ENCODE measurements at regions not wholly inside any gene's neighbourhood (a gene's known extent, or its start where the extent isn't known, plus 50 kb on each side); places are given as distances from the start of the nearest gene placed in this dataset.

GRCh38 chr18:32879497-32879896 lies 106.7 kb upstream of the KLHL14 start:
- ChIA-PET POLR2A (no interaction called here), CTCF (interaction anchor here (0.8 to 4.0 kb wide), 6 partner anchors 10 to 165 kb away, joined by 3 to 14 read pairs (median 4); no protein-coding TSS in a partner anchor)
- H4K20me1 ChIP-seq (ENCODE audit: control insufficient read depth, insufficient read depth, low read length, poor library complexity, severe bottlenecking), result no peaks in the 10 kb centered on the region
- H3K9me3 Mint-ChIP-seq (ENCODE audit: insufficient read depth), result peaks cover 3% of the 10 kb centered on the region
- peak overlapping the region; percentile 65 to 67 for H3K27ac ChIP-seq (ENCODE audit: low read length in 2 of 2)
- peaks cover 69 to 74% of the 10 kb centered on the region in 2 donors for H3K4me1 ChIP-seq (ENCODE audit: control insufficient read depth in 2 of 2, insufficient read depth in 2 of 2, low read length in 2 of 2)
- no peaks in the 10 kb centered on the region for H3K27me3 Mint-ChIP-seq
- 67% methylated on average over 1 of the region's 3 CpGs for WGBS (ENCODE audit: insufficient coverage)
- peak overlapping the region; percentile 32 for H3K4me3 Mint-ChIP-seq
- H3K4me2 ChIP-seq (replicated peaks; ENCODE audit: low read depth, low read length, poor library complexity, severe bottlenecking), result peak overlapping the region; percentile 59
- no peaks in the 10 kb centered on the region for H3K9me3 ChIP-seq (ENCODE audit: control extremely low read depth in 1 of 3, control insufficient read depth in 2 of 3, insufficient read depth in 1 of 3, low read length in 2 of 3)
- no peak for DNase-seq
- H3K9ac ChIP-seq (ENCODE audit: low read length), result no peak overlapping the region
- ATAC-seq (ENCODE audit: low read depth), result no peak
- intact Hi-C loops (cut with micrococcal nuclease), result no loop called here
- no peak for TF ChIP-seq EZH2 (IDR thresholded peaks at IDR 0.05; ENCODE audit: borderline replicate concordance, insufficient read depth, low read depth, low read length, poor library complexity, severe bottlenecking)
- TF ChIP-seq, protein P1, sequence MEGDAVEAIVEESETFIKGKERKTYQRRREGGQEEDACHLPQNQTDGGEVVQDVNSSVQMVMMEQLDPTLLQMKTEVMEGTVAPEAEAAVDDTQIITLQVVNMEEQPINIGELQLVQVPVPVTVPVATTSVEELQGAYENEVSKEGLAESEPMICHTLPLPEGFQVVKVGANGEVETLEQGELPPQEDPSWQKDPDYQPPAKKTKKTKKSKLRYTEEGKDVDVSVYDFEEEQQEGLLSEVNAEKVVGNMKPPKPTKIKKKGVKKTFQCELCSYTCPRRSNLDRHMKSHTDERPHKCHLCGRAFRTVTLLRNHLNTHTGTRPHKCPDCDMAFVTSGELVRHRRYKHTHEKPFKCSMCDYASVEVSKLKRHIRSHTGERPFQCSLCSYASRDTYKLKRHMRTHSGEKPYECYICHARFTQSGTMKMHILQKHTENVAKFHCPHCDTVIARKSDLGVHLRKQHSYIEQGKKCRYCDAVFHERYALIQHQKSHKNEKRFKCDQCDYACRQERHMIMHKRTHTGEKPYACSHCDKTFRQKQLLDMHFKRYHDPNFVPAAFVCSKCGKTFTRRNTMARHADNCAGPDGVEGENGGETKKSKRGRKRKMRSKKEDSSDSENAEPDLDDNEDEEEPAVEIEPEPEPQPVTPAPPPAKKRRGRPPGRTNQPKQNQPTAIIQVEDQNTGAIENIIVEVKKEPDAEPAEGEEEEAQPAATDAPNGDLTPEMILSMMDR (IDR thresholded peaks at IDR 0.05), result no peak
- H3K27me3 ChIP-seq (replicated peaks in 1 of 4; ENCODE audit: control extremely low read depth in 1 of 4, control insufficient read depth in 3 of 4, insufficient read depth in 4 of 4, low read length in 3 of 4), result no peaks in the 10 kb centered on the region
- no peaks in the 10 kb centered on the region for H3K36me3 ChIP-seq (replicated peaks in 1 of 2; ENCODE audit: control extremely low read depth in 1 of 2, control insufficient read depth in 1 of 2, extremely low read depth in 1 of 2, insufficient read depth in 2 of 2, low read length in 1 of 2)
- peaks cover 87% of the 10 kb centered on the region for H3K4me1 Mint-ChIP-seq
- peak overlapping the region; percentile 10 for H3K27ac Mint-ChIP-seq
- H2AFZ ChIP-seq (ENCODE audit: insufficient read depth, low read depth, low read length, poor library complexity, severe bottlenecking), result no peak overlapping the region
- H3K79me2 ChIP-seq (ENCODE audit: control insufficient read depth, insufficient read depth, low read length), result no peaks in the 10 kb centered on the region
- H3K4me3 ChIP-seq (ENCODE audit: control extremely low read depth in 1 of 5, extremely low read depth in 1 of 5, insufficient read depth in 1 of 5, low read depth in 2 of 5, low read length in 4 of 5), result peak overlapping the region in 1 of 5 experiments; percentile 25

DNA sequence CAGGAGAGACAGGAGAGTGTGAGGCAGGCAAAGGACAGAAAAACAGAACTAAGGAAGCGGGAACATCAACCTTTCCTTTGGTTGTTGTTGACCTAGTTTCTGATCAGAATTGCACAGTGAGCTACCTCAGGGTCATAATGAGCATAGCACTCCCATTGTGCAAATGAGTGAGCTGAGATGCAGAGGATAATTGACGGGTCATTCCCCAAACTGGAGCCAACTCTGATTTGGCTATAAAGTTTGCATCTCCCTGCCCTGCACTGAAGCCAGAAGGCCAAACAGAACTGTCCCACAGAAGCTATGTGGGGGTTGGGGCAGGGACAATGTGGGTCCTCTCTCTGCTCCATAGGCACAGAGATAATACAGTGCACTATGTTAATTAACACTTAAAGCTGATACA lies 105.6 kb upstream of the KLHL14 start:
- intact Hi-C loops (cut with micrococcal nuclease), result no loop called here
- Mint-ChIP-seq H3K9me3 (ENCODE audit: insufficient read depth) (peaks cover 3% of the 10 kb centered on the region), H3K4me3 (peak overlapping the region; percentile 15)

More for the DNA sequence above, 105.6 kb upstream of the KLHL14 start:
- Histone ChIP-seq H3K36me3 (replicated peaks in 1 of 2; ENCODE audit: control extremely low read depth in 1 of 2, control insufficient read depth in 1 of 2, extremely low read depth in 1 of 2, insufficient read depth in 2 of 2, low read length in 1 of 2) (no peaks in the 10 kb centered on the region), H3K4me1 (ENCODE audit: control insufficient read depth in 2 of 2, insufficient read depth in 2 of 2, low read length in 2 of 2) (peaks cover 58 to 67% of the 10 kb centered on the region in 2 donors), H3K9me3 (ENCODE audit: control extremely low read depth in 1 of 3, control insufficient read depth in 2 of 3, insufficient read depth in 1 of 3, low read length in 2 of 3) (no peaks in the 10 kb centered on the region), H3K27ac (ENCODE audit: low read length in 2 of 2) (no peak overlapping the region), H3K79me2 (ENCODE audit: control insufficient read depth, insufficient read depth, low read length) (no peaks in the 10 kb centered on the region), H3K27me3 (replicated peaks in 1 of 4; ENCODE audit: control extremely low read depth in 1 of 4, control insufficient read depth in 3 of 4, insufficient read depth in 4 of 4, low read length in 3 of 4) (no peaks in the 10 kb centered on the region), H3K4me2 (replicated peaks; ENCODE audit: low read depth, low read length, poor library complexity, severe bottlenecking) (peak overlapping the region; percentile 9), H3K4me3 (ENCODE audit: control extremely low read depth in 1 of 5, extremely low read depth in 1 of 5, insufficient read depth in 1 of 5, low read depth in 2 of 5, low read length in 4 of 5) (no peak overlapping the region), H2AFZ (ENCODE audit: insufficient read depth, low read depth, low read length, poor library complexity, severe bottlenecking) (no peak overlapping the region), H4K20me1 (ENCODE audit: control insufficient read depth, insufficient read depth, low read length, poor library complexity, severe bottlenecking) (no peaks in the 10 kb centered on the region), H3K9ac (ENCODE audit: low read length) (no peak overlapping the region)
- Mint-ChIP-seq H3K27ac (peak overlapping the region; percentile 10), H3K4me1 (peaks cover 81% of the 10 kb centered on the region), H3K27me3 (no peaks in the 10 kb centered on the region)
- ChIA-PET POLR2A (no interaction called here), CTCF (interaction anchor here (0.7 to 4.0 kb wide), 6 partner anchors 9 to 108 kb away, joined by 3 to 14 read pairs (median 4); no protein-coding TSS in a partner anchor)
- ATAC-seq (ENCODE audit: low read depth), result no peak
- DNase-seq, result no peak
- TF ChIP-seq, protein P1 (IDR thresholded peaks at IDR 0.05), result no peak
- no peak for TF ChIP-seq EZH2 (IDR thresholded peaks at IDR 0.05; ENCODE audit: borderline replicate concordance, insufficient read depth, low read depth, low read length, poor library complexity, severe bottlenecking)
- 93% methylated on average over 2 of the region's 2 CpGs for WGBS (ENCODE audit: insufficient coverage)

All from B cell (primary cell).